ENCODE measurements at regions not wholly inside any gene's neighbourhood (a gene's known extent, or its start where the extent isn't known, plus 50 kb on each side); places are given as distances from the start of the nearest gene placed in this dataset.

- no peak for DNase-seq (ENCODE audit: low spot score)
- no peaks in the 10 kb centered on the region for H3K4me1 ChIP-seq (replicated peaks)
- no peaks in the 10 kb centered on the region for H3K36me3 ChIP-seq
- H3K27ac ChIP-seq: no peak overlapping the region
- H3K27me3 ChIP-seq (replicated peaks; ENCODE audit: insufficient read depth): no peaks in the 10 kb centered on the region
- TF ChIP-seq POLR2A (IDR thresholded peaks at IDR 0.05) (no peak), POLR2AphosphoS5 (IDR thresholded peaks at IDR 0.05) (no peak), CTCF (IDR thresholded peaks at IDR 0.05) (no peak)
- H3K4me3 ChIP-seq: no peak overlapping the region
- WGBS: 77% methylated on average over 4 of the region's 4 CpGs
- intact Hi-C loops (cut with DNase I): no loop called here
- H3K9me3 ChIP-seq: no peaks in the 10 kb centered on the region
Measured at GRCh38 chr14:62445570-62445969, 599.7 kb downstream of the KCNH5 start.

- TF ChIP-seq POLR2AphosphoS5 (IDR thresholded peaks at IDR 0.05): no peak
- TF ChIP-seq POLR2A (IDR thresholded peaks at IDR 0.05): no peak
- TF ChIP-seq CTCF (IDR thresholded peaks at IDR 0.05): no peak
- Histone ChIP-seq H3K4me1 (replicated peaks) (no peaks in the 10 kb centered on the region), H3K9me3 (no peaks in the 10 kb centered on the region), H3K4me3 (no peak overlapping the region), H3K27me3 (replicated peaks; ENCODE audit: insufficient read depth) (no peaks in the 10 kb centered on the region), H3K27ac (no peak overlapping the region), H3K36me3 (no peaks in the 10 kb centered on the region)
- intact Hi-C loops (cut with DNase I): no loop called here
- WGBS: 53% methylated on average over 3 of the region's 3 CpGs
- no peak for DNase-seq (ENCODE audit: low spot score)
Measured at GRCh38 chr14:62451221-62451620, 594.0 kb downstream of the KCNH5 start.

GRCh38 chr14:62453226-62453625, 592.0 kb downstream of the KCNH5 start:
- Histone ChIP-seq H3K4me3 (no peak overlapping the region), H3K27ac (no peak overlapping the region), H3K27me3 (replicated peaks; ENCODE audit: insufficient read depth) (no peaks in the 10 kb centered on the region), H3K9me3 (no peaks in the 10 kb centered on the region), H3K36me3 (no peaks in the 10 kb centered on the region), H3K4me1 (replicated peaks) (no peaks in the 10 kb centered on the region)
- TF ChIP-seq POLR2A (IDR thresholded peaks at IDR 0.05) (no peak), CTCF (IDR thresholded peaks at IDR 0.05) (no peak)
- WGBS: 49% methylated on average over 2 of the region's 2 CpGs
- intact Hi-C loops (cut with DNase I): no loop called here
- no peak for DNase-seq (ENCODE audit: low spot score)

- H3K4me1 ChIP-seq (replicated peaks): no peaks in the 10 kb centered on the region
- WGBS: 92% methylated on average over 3 of the region's 3 CpGs
- no peak for DNase-seq (ENCODE audit: low spot score)
- no peaks in the 10 kb centered on the region for H3K36me3 ChIP-seq
- no peak overlapping the region for H3K4me3 ChIP-seq
- H3K27ac ChIP-seq: no peak overlapping the region
- TF ChIP-seq POLR2AphosphoS5 (IDR thresholded peaks at IDR 0.05): no peak
- no peak for TF ChIP-seq POLR2A (IDR thresholded peaks at IDR 0.05)
- no peak for TF ChIP-seq CTCF (IDR thresholded peaks at IDR 0.05)
- intact Hi-C loops (cut with DNase I): no loop called here
- no peaks in the 10 kb centered on the region for H3K9me3 ChIP-seq
- no peaks in the 10 kb centered on the region for H3K27me3 ChIP-seq (replicated peaks; ENCODE audit: insufficient read depth)
Measured at GRCh38 chr14:62455446-62455845, 589.8 kb downstream of the KCNH5 start.

- no peaks in the 10 kb centered on the region for H3K4me1 ChIP-seq (replicated peaks)
- WGBS: 94% methylated on average over 4 of the region's 4 CpGs
- H3K27me3 ChIP-seq (replicated peaks; ENCODE audit: insufficient read depth): no peaks in the 10 kb centered on the region
- H3K9me3 ChIP-seq: no peaks in the 10 kb centered on the region
- no peak overlapping the region for H3K4me3 ChIP-seq
- DNase-seq (ENCODE audit: low spot score): no peak
- no peaks in the 10 kb centered on the region for H3K36me3 ChIP-seq
- TF ChIP-seq POLR2AphosphoS5 (IDR thresholded peaks at IDR 0.05) (no peak), CTCF (IDR thresholded peaks at IDR 0.05) (no peak)
- intact Hi-C loops (cut with DNase I): no loop called here
- no peak overlapping the region for H3K27ac ChIP-seq
Measured at GRCh38 chr14:62462988-62463387, 582.3 kb downstream of the KCNH5 start.
